ENCODE measurements at regions not wholly inside any gene's neighbourhood (a gene's known extent, or its start where the extent isn't known, plus 50 kb on each side); places are given as distances from the start of the nearest gene placed in this dataset.
"Not testable (repeated sequence)": the region's sequence is repeated elsewhere in the genome, so short reads cannot be mapped to it uniquely, and the experiment has no call there.

DNA sequence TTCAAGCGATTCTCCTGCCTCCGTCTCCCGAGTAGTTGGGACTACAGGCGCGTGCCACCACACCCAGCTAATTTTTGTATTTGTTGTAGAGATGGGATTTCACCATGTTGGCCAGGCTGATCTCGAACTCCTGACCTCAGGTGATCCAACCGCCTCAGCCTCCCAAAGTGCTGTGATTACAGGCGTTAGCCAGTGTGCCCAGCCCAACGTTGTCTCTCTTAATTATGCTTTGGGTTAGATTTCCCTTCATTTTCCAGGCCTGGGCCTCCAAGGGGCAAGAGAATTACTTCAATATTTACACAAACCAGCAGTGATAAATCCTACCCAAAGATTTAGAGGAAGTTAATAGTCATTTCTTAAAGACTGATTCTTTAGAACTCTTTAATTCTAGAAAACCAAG lies 186.7 kb upstream of the PHF14 start:
- TF ChIP-seq, protein P1, sequence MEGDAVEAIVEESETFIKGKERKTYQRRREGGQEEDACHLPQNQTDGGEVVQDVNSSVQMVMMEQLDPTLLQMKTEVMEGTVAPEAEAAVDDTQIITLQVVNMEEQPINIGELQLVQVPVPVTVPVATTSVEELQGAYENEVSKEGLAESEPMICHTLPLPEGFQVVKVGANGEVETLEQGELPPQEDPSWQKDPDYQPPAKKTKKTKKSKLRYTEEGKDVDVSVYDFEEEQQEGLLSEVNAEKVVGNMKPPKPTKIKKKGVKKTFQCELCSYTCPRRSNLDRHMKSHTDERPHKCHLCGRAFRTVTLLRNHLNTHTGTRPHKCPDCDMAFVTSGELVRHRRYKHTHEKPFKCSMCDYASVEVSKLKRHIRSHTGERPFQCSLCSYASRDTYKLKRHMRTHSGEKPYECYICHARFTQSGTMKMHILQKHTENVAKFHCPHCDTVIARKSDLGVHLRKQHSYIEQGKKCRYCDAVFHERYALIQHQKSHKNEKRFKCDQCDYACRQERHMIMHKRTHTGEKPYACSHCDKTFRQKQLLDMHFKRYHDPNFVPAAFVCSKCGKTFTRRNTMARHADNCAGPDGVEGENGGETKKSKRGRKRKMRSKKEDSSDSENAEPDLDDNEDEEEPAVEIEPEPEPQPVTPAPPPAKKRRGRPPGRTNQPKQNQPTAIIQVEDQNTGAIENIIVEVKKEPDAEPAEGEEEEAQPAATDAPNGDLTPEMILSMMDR (IDR thresholded peaks at IDR 0.05): not testable (repeated sequence)
- not testable (repeated sequence) for TF ChIP-seq POLR2A (IDR thresholded peaks at IDR 0.05)
